NCI-H748 (cell line): ENCODE measurements at regions not wholly inside any gene's neighbourhood (a gene's known extent, or its start where the extent isn't known, plus 50 kb on each side); places are given as distances from the start of the nearest gene placed in this dataset.
A peak's percentile ranks its signal among the peaks of the same experiment; 100 is the strongest.

ENCODE experiments used
- DNase-seq: peaks from one replicate; lab custom pipeline; 2025; ENCODE audit not compliant: unreplicated experiment; lab: John Stamatoyannopoulos, UW

- no peak for DNase-seq
Observed at GRCh38 chr17:77391668-77392375, 251.1 kb downstream of the SEC14L1 start.

- peak; percentile 25 for DNase-seq
Observed at GRCh38 chr17:77392376-77393273, 251.9 kb downstream of the SEC14L1 start.

- DNase-seq, result no peak
Observed at GRCh38 chr17:77393274-77393600, 252.5 kb downstream of the SEC14L1 start.

GRCh38 chr17:77393867-77394539, 253.2 kb downstream of the SEC14L1 start:
- DNase-seq, result no peak

- no peak for DNase-seq
Observed at GRCh38 chr17:77394540-77395295, 253.9 kb downstream of the SEC14L1 start.

GRCh38 chr17:77395501-77396048, 254.8 kb downstream of the SEC14L1 start:
- no peak for DNase-seq

- no peak for DNase-seq
Observed at GRCh38 chr17:77396610-77397009, 255.8 kb downstream of the SEC14L1 start.

- no peak for DNase-seq
Observed at GRCh38 chr17:77398274-77398673, 257.5 kb downstream of the SEC14L1 start.

GRCh38 chr17:77399319-77399957, 258.7 kb downstream of the SEC14L1 start:
- no peak for DNase-seq

- no peak for DNase-seq
Observed at GRCh38 chr17:77400445-77400870, 259.7 kb downstream of the SEC14L1 start.

GRCh38 chr17:77402159-77402731, 261.5 kb downstream of the SEC14L1 start:
- DNase-seq, result no peak

- no peak for DNase-seq
Observed at GRCh38 chr17:77403854-77404253, 263.1 kb downstream of the SEC14L1 start.

- no peak for DNase-seq
Observed at GRCh38 chr17:77404812-77405581, 264.2 kb downstream of the SEC14L1 start.

GRCh38 chr17:77405867-77406732, 265.3 kb downstream of the SEC14L1 start:
- DNase-seq, result no peak

GRCh38 chr17:77407321-77408277, 266.8 kb downstream of the SEC14L1 start:
- no peak for DNase-seq

GRCh38 chr17:77408284-77408683, 267.5 kb downstream of the SEC14L1 start:
- DNase-seq, result no peak
